Stimulated activated CD8-positive, alpha-beta memory T cell treated with anti-CD3 and anti-CD28 coated beads, Interleukin-7, amount 100 ng/mL, for 1 hour (primary cell): ENCODE measurements at regions not wholly inside any gene's neighbourhood (a gene's known extent, or its start where the extent isn't known, plus 50 kb on each side); places are given as distances from the start of the nearest gene placed in this dataset.

Experiments used
- DNase-seq, 2 donors: peaks; one replicate each; pipeline ENCODE4 v3.0.0-alpha.2; 2020; ENCODE audit warnings: low read depth in 2 of 2

GRCh38 chr6:80460257-80460865 lies 353.9 kb downstream of the BCKDHB start:
- DNase-seq, result no peak

- no peak for DNase-seq
Observed at GRCh38 chr6:80457439-80457933, 351.0 kb downstream of the BCKDHB start.

- no peak for DNase-seq
Observed at GRCh38 chr6:80456724-80457438, 350.4 kb downstream of the BCKDHB start.

GRCh38 chr6:80454661-80455365 lies 348.3 kb downstream of the BCKDHB start:
- no peak for DNase-seq

GRCh38 chr6:80454197-80454596 lies 347.7 kb downstream of the BCKDHB start:
- no peak for DNase-seq

- DNase-seq, result no peak
Observed at GRCh38 chr6:80449726-80450125, 343.3 kb downstream of the BCKDHB start.

GRCh38 chr6:80446454-80447045 lies 340.1 kb downstream of the BCKDHB start:
- no peak for DNase-seq

GRCh38 chr6:80445751-80446150 lies 339.3 kb downstream of the BCKDHB start:
- DNase-seq, result no peak

- no peak for DNase-seq
Observed at GRCh38 chr6:80442366-80442765, 335.9 kb downstream of the BCKDHB start.

- no peak for DNase-seq
Observed at GRCh38 chr6:80441131-80441530, 334.7 kb downstream of the BCKDHB start.

- no peak for DNase-seq
Observed at GRCh38 chr6:80440496-80441115, 334.1 kb downstream of the BCKDHB start.

- no peak for DNase-seq
Observed at GRCh38 chr6:80439721-80440470, 333.4 kb downstream of the BCKDHB start.

GRCh38 chr6:80438772-80439171 lies 332.3 kb downstream of the BCKDHB start:
- no peak for DNase-seq

GRCh38 chr6:80437801-80438200 lies 331.3 kb downstream of the BCKDHB start:
- no peak for DNase-seq

GRCh38 chr6:80437221-80437620 lies 330.8 kb downstream of the BCKDHB start:
- DNase-seq, result no peak

GRCh38 chr6:80436663-80437062 lies 330.2 kb downstream of the BCKDHB start:
- no peak for DNase-seq

GRCh38 chr6:80435457-80435856 lies 329.0 kb downstream of the BCKDHB start:
- DNase-seq, result no peak

GRCh38 chr6:80434691-80435350 lies 328.4 kb downstream of the BCKDHB start:
- no peak for DNase-seq

- no peak for DNase-seq
Observed at GRCh38 chr6:80433673-80434025, 327.2 kb downstream of the BCKDHB start.

GRCh38 chr6:80433010-80433672 lies 326.7 kb downstream of the BCKDHB start:
- DNase-seq, result no peak
